ENCODE measurements at regions not wholly inside any gene's neighbourhood (a gene's known extent, or its start where the extent isn't known, plus 50 kb on each side); places are given as distances from the start of the nearest gene placed in this dataset.

DNA sequence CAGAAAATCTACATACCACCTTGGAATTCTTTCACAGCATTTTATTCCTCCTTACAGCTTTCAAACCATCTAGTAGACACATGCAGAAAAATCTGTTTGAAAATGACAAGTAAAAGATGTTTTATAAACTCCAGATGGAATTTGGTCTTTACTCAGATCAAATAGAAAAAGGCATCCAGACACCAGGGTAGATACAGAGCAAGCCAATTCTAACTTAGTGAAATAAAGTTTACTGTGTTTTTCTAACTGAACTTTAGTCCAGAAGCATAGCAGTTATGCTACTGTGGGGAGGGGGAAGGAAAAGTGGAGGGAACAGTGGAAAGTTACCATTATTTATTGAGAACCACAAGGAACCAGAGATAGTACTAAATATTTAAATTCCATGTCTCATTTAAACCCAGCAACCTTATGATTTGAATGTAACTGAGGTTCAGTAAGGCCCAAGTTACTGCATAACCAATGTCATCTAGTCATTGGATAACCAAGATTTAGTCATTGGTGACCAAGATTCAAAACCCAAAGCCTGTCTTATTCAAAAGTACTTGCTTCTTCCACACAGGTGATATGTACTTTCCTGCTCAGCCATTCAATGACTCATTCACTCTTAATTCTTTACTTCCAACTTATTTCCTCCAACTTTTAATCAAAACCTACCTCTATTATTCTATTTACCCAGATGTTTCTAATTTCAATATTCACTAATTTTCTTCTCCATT lies 57.7 kb downstream of the RAD51AP2 start:
- TF ChIP-seq, protein P1, sequence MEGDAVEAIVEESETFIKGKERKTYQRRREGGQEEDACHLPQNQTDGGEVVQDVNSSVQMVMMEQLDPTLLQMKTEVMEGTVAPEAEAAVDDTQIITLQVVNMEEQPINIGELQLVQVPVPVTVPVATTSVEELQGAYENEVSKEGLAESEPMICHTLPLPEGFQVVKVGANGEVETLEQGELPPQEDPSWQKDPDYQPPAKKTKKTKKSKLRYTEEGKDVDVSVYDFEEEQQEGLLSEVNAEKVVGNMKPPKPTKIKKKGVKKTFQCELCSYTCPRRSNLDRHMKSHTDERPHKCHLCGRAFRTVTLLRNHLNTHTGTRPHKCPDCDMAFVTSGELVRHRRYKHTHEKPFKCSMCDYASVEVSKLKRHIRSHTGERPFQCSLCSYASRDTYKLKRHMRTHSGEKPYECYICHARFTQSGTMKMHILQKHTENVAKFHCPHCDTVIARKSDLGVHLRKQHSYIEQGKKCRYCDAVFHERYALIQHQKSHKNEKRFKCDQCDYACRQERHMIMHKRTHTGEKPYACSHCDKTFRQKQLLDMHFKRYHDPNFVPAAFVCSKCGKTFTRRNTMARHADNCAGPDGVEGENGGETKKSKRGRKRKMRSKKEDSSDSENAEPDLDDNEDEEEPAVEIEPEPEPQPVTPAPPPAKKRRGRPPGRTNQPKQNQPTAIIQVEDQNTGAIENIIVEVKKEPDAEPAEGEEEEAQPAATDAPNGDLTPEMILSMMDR (IDR thresholded peaks at IDR 0.05) = no peak
- no peak for TF ChIP-seq POLR2AphosphoS5 (IDR thresholded peaks at IDR 0.05; ENCODE audit: insufficient read depth in 1 of 2, low read depth in 1 of 2)
